ENCODE measurements at regions not wholly inside any gene's neighbourhood (a gene's known extent, or its start where the extent isn't known, plus 50 kb on each side); places are given as distances from the start of the nearest gene placed in this dataset.

DNA sequence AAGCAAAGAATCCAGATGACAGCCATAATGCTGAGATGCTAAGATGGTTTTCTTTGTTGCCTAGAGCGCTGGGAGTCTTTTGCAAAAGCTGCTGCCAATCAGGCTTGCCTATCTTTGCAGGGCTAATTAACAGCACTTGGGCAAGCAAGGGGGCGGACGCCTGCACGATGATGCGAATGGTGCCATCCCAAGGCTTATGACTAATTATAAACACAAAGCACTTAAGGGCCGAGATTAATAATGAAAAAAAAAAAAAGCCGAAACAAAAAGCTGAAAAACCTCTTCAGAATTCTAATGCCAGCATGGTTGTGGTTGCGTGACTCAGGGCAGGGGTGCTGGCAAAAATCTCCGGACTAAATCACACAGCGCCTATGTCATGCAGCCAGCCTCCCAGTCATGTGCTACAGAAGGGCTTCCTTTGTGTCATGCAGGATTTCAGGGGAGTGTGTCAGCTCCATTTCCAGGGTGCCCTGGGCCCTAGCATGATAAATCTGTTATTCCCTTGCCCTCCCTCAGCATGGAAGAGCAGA lies 185.0 kb upstream of the ANKRD28 start:
- TF ChIP-seq ZNF274 (IDR thresholded peaks at IDR 0.05; ENCODE audit: low read depth, low read length), result no peak
- TF ChIP-seq SUZ12 (IDR thresholded peaks at IDR 0.05; ENCODE audit: extremely low read depth, insufficient read depth, insufficient read length), result no peak
